GM21515 (cell line): ENCODE measurements at regions not wholly inside any gene's neighbourhood (a gene's known extent, or its start where the extent isn't known, plus 50 kb on each side); places are given as distances from the start of the nearest gene placed in this dataset.

Experiments used
- ATAC-seq: cut with Tn5 transposase; IDR thresholded peaks from one replicate; pipeline ENCODE4 v1.9.1; 2021; ENCODE audit not compliant: unreplicated experiment

DNA sequence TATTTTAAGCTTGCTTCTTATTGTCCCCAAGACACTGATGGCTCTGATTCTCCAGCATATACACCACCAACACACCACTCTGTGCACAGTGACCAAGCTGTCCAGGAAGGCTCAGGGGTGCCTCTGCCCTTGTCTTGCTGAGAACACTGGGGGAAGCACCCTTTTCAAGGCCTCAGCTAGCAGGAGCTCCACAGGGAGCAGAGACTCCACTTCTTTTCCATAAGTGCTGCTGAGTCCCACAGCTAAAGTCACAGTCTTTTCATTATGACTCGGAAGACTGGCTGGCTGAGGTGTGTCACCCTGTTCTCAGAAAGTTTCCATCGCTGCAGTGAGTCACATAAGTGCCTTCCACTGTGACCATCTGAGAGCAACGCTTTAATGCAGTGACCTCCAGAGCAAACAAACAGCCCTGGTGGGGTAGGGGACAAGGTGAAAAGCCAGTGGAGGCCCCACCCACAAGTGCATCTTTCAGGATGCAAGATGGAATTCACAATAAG lies 226.9 kb upstream of the CHRNA7 start:
- no peak for ATAC-seq

DNA sequence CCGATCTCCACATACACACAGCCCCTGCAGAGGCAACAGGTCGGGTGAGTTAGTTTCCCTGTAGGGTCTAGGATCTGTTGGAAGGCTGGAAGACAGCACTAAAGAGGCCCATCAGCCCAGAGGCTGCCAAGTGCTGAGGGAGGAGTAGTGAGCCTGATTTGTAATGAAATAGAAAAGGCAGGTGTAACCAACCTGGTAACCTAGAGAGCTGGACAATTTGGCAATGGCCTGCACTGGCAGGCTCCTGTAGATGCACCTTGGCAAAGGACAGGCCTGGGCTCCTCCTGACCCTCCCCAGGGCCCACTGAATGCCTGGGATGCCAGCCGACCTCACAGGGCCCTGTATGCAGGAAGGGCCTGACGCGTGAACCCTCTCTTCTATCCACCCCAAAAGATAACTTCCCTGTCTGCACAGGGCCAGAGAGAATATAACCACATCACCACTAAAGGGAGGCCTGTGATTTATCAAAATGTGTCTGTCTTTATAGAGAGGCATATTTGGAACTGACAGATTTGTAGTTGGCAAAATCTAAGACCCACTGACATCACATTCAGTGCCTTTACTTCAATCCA lies 225.1 kb upstream of the CHRNA7 start:
- no peak for ATAC-seq

DNA sequence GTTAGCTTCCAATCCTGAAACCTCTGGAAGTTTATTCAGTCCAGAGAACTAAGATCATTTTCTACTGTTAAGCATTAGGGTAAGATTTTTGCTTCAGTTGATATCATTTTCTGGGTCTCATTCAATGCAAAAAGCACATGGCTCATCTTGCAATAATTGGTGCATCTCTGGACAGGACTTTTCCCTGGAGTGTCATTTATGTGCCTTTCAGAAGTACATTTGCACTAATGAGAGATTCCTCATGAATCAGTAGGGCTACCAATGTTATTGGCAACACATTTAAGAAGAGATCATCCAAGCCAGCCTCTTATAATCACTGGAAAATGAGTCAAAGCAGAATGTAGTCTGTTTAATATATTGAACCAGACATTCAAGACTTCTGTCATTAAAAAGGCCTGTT lies 224.2 kb upstream of the CHRNA7 start:
- ATAC-seq = no peak

DNA sequence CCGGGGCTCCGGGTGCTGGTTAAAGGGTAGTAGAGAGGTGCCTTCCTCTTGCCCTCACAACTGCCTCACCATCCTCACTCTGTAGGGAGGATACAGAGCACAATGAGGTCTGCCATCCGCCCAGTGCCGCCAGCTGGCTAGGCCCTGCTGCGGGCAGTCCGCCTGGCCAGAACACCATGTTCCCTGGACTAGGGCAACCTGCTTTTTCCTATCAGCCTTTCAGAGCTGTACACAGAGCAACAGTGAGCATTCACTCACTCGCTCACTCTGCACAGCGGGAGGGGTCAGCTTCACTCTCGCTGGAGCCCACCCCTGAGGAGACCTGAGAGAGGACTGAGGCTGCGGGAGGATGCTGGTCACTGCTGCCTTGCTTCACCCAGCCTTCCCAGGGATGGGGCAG lies 218.7 kb upstream of the CHRNA7 start:
- no peak for ATAC-seq

DNA sequence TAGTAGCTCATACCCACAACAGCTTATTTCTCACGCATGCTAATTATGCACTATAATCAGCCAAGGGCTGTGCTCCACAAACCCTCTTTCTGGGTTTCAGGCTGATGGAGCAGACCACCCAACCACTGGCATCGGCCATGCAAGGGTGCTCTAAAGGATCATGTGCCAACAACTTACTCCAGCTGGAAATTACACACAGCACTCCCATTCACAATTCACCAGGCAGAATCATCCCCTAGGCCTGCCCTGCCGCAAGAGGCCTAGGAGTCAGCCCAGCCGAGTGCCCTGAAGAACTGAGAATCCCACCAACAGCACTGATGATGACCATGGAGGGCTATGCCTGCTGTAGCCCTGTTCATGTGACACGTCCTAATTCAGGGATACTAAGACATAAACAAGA lies 216.2 kb upstream of the CHRNA7 start:
- no peak for ATAC-seq

DNA sequence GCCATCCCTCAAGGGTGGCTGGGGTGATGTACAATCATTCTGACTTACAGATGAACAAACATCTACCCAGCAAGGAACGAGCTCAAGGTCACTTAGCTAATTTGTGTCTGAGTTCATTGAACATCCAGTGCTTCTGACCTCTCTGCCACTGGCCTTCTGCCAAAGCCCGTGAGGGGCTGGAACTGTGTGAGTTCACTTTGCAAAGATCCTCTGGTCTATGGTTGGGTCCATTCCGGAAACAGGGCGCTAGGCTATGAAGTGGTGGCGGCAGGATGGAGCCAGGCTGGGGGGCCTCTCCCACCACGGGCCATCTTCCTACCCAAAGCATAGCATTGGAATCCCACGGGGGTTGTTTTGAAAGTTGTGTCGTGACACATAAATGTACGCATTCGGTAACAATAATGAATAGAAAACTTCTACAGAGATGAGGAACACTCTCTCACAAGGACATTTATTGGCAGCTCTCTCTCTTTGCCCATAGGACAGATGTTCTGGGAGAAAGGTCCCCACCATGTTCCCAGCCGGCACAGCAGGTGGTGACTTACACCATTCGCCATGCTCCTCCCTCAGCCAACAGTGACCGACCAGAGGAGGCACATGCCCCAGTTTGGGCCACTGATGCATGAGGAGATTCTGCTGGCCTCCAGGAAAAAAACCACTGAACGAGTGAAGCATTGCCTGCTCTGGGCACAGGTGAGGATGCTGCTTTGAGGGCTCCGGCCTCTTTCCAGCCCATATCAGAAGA lies 214.7 kb upstream of the CHRNA7 start:
- no peak for ATAC-seq

DNA sequence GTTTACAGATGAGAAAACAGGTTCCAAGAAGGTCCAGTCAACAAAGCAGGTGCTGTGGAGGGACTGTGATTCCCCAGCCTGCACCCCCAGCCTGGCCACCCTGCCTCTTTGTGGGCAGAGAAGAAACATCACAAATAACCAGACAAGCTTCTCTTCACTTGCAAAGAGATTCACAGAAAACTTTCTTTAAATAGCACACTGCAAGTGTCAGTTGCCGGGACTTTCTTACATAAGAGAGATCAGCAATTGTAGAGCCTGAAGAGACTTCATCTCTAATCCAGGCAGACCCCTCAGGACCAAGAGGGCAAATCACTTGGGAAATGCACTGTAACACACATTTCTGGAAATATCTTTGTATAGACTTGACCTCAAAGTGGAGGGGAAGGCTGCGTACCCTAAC lies 207.9 kb upstream of the CHRNA7 start:
- no peak for ATAC-seq

DNA sequence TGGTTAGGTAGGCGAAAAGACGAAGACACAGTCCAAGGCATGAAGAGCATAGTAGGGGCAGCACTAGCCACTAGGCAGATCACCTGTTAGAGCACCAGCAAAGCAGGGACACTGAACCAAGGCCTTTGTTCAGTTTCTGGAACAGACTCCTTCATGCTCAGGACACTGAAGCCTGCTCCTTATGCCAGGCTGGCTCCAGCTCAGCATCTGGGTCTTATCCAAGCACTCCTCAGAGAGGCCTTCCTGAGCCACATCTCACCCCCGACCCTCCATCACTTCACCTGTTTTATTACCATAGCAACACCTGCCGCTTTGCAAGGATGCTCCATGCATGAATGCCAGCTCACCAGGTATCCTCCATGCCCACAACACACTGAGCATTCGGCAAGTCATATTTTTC lies 206.3 kb upstream of the CHRNA7 start:
- ATAC-seq = no peak

DNA sequence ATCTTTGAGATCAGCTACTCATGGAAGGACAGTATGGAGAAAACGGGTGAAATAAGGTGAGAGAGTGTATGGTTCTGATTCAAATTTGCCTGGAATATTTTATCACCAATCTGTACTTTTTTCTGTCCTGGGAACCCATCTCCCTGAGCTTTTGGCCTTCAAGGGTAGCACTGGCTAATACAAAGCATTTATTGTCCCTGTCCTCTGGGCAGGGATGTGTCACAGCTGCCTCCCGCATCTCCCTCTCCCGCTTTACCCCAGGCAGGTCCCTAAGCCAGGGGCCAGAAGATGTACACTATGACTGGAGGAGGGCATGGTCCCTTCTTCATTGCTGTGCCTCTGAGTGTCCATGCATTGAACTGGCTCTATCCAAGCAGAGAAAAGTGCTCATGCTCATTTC lies 201.7 kb upstream of the CHRNA7 start:
- no peak for ATAC-seq

DNA sequence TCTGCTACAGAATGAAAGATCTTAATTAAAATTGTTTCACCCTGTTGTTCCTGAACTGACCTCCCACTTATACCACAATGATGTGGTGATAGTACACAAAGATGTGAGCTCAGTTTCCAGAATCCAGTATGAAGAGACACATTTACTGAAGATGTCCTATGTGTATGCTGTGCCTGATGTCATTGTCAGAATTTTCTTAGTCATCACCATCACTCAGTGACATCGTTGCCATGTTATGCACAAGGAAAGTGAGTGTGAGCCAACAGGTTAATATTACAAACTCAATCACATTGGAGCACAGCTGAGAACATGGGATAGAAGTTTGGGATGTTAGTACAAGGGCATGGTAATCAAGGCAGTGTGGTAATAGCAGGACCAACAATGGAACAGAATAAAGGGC lies 199.7 kb upstream of the CHRNA7 start:
- ATAC-seq = no peak

DNA sequence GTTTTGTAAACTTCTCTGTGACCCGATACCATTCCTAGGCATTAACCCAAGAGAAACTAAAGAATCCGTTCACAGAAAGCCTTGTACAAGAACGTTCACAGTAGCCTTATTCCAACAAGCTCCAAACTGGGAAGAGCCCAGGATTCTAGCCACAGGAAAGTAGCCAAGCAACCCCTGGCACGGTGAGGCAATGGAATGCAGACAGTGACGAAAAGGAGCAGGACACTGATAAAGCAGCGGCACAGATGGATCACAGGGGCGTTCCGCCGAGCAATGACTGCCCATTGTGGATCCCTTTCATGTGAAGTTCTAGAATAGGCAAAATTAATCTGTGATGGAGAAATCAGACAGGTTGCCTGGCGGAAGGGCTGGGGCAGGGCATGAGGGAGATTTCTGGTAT lies 198.7 kb upstream of the CHRNA7 start:
- no peak for ATAC-seq

DNA sequence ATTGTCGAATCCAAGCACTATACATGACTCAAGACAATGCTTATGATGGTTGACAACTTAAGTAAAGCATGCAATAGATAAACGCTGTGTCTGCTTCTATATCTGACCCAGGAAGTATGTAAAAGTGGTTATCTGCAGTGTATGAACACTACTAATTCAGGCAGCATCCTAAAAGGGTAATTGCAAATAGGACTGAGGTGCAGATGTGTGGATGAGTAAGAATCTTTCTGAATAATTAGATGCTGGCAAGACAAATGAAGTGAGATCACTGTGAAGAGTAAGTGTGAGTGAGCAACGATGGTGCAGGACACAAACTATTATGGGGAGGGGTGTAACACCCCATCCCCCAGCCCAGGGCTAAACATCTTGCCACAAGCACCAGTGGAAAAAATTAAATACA lies 195.7 kb upstream of the CHRNA7 start:
- ATAC-seq = no peak

DNA sequence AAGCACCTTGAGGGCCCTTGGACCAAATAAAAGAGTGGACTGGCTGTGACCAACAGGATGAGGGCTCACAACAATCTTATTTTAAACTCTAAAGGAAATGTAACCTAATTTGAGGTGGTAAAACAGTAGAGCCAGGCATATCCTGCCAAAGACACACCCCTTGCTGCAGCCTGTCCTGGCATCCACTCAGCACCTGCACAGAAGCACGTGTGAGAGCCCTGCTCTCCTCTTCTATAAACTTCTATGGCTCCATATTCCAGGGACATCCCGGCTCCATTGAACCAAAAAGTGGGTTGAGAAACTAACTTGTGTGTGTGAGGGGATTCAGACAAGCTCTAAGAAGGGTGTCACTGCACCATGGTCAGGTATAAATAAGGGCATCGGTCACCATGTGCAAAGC lies 190.9 kb upstream of the CHRNA7 start:
- ATAC-seq = no peak

DNA sequence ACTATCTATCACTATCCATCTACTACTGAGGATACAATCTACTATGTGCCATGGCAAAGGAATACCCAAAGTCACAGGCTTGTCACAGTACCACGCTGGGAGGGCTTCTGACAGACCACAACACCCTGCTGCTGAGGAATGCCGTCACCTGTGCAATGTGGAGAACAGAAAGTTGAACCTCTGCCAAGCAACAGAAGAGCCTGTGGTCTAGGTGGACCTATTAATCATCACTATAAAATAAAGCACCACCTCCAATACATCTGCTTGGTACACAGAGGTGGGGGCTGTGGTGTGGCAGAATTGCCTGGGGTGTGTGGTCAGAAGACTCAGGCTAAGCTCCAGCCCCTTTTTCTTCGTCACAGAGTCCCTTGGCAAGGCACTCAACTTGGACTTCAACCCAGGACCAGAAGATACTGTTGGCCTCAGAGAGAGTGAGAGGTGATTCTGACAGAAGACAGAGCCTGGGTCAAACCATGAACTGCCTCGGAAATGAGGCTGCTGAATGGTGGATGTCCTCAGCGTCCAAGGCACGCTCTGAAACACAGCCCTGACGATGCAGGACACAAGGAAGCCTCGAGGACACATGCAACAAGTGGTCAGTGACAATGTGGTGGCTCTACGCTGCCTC lies 189.4 kb upstream of the CHRNA7 start:
- ATAC-seq = no peak

DNA sequence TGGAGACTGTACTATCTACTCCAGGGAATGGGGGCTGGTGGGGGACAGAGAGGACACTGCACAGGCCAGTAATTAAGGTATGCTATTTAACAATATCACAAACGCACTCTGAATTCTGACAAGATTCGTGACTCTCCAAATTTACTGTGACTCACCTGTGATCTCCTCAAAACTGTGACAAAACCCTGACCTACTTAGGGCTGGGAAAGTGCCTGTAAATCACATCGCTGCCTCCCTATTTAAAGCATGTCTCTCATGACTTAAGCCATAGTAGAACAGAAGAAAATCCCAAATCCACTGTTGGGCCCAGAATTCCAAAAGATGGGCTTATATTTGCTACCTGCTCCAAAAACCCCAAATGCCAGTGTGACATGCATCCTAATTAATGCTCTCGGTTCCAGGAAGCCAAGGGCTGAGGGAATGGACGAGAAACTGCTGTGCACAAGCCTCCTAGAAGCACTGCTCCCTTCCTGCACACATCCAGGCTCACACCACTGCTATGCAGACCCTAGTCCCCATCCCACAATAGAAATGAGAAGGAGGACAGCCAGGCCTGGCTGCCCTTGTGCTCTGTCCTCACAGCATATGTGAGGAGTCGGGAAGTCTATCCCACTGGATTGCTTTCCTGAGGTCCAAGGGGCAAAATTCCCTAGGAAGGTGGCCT lies 187.7 kb upstream of the CHRNA7 start:
- ATAC-seq = no peak

DNA sequence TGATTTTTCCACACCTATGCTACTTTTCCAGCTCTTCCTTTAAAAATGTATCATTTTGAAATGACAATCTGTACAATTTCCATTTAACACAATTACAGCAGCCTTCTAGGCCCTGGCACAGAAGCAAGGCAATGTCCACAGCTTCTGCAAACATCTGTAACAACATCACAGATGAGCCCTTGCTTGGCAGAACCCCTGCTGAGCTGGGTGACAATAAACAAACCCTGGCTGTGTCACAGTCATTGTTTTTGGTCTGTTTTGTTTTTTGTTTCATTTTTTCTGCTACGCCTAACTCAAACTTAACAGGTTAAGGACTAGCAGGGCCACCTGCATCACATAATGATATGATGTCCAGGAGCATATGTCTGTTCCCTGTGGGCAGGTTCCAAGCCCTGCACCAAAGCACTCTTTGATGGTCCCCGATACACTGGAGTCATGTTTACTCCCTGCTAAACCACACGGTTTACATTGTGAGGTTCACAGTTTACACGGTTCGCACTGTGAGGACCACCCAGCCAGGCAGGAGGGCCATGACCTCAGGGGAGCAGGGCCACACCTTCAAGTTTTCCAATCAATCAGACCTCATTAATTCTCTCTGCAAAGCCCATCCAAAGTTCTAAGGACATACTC lies 186.8 kb upstream of the CHRNA7 start:
- no peak for ATAC-seq

DNA sequence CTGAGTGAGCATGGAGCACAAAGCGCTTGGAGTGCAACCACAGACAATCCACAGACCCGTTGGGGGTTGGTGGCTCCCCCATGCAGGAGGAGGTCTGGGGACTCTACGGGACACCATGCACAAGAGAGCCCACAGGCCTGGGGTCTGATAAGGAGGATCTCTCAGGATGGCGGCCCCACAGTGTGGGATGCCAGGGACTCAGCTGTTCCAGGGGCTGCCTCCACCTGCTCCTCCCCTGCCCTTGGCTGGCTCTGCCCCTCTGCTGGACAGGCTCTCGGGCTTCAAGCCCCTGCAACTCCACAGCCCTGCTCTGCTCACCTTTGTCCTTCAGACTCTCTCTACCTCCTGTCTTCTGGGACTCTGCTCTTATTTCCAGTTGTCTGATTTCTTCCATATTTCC lies 184.5 kb upstream of the CHRNA7 start:
- no peak for ATAC-seq

DNA sequence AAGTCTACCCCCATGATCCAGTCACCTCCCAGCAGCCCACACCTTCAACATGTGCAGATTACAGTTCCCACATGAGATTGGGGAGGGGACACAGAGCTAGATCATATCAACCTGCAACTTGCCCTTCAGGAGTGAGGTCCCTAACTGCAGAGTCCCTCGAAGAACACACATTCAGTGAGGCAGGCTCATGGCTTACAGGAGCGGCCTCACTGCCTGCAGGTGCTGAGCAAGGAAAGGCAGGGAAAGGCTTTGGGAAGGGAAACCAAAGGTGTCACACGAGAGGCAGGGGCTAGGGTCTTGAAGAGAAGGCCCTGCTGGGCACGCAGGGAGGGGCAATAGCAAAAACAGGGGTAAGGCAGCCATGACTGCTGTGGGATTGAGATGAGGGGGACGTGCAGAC lies 182.4 kb upstream of the CHRNA7 start:
- ATAC-seq = no peak

DNA sequence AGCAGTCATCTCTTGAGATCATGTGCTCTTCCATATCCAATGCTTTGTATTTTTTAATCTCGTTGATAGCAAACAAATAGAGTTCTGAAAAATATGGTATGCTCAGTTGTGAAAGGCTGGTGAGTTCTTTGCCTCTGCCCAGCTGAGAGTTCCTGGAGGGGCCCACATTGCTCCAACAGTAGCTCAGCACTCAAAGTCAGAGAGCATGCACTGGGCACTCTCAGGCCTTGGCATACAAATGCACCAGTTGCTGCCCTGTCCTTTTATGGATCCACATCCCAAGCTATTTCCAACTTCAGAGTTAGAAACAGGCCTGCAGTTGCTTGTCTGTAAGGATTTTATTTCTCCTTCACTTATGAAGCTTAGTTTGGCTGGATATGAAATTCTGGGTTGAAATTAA lies 181.7 kb upstream of the CHRNA7 start:
- ATAC-seq = no peak

DNA sequence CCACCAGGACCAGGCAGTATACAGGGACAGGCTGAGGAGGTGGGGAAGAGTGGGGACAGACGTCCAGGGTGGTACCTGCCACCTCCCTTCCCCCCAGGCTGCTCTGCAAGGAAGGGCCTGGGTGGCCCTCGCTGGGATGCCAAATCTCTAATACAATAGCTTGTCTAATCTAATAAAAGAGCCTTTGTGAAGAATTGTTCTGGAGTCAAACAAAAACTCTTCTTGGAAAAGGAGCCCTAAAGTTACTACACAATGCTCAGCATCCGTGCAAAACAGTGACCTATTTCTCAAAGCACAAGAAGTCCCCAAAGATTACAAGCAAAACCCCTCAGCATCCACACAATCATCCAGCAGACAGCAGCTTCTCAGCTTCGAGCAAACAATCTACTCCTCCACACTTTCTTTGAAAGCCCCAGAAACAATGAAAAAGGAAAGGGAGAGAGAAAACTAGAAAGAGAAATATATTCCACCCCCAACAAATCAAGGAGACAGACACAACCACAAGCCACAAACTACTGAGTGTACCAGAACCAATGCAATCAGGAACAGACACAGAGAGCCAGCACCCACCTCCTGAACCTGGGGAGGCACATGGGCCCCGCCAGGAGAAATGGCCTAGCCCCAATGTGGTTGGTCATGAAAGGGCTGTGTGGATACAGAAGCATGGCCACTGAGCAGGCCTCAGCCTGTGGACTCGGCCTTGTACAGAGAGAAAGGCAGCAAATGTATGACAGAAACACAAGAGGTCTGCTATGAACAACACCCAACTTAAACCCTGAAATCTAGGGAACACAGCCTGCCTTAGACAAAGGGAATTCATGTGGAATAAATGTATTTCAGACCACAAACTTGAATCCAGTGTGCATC lies 177.1 kb upstream of the CHRNA7 start:
- no peak for ATAC-seq

DNA sequence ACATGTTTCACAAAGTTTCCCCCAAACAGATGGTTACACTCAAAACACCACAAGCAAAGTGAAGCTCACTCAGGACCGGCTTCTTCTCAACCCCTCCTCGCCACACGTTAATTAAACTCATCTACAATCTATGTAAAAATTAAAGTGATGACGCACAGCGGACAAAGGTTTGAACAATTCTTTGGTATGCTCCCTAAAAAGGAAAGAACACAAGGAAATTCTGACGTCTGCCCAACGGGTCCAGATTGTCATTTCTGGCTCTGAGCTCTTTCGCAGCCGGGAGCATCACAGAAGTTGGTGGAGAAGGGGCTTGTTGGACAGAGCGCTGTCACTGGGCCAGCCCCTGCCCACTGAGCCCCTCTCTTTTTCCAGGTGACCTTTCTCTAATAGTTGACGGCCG lies 173.7 kb upstream of the CHRNA7 start:
- ATAC-seq = no peak
